Spleen (tissue), 3 donors: ENCODE measurements at regions not wholly inside any gene's neighbourhood (a gene's known extent, or its start where the extent isn't known, plus 50 kb on each side); places are given as distances from the start of the nearest gene placed in this dataset.
"Not testable (repeated sequence)": the region's sequence is repeated elsewhere in the genome, so short reads cannot be mapped to it uniquely, and the experiment has no call there.

Experiments
- POLR2A ChIP-seq, 3 donors: fragments of 450-650 bp; IDR thresholded peaks; one replicate each; pipeline ENCODE4 v1.5.1; 2017; ENCODE audit warnings: antibody characterized with exemption in 3 of 3, mild to moderate bottlenecking in 1 of 3
- POLR2AphosphoS5 ChIP-seq, 3 donors: sonication (generic); formaldehyde crosslinking; IDR thresholded peaks; one replicate each; pipeline ENCODE4 v1.5.1; 2017; ENCODE audit warnings: antibody characterized with exemption in 3 of 3

- not testable (repeated sequence) for TF ChIP-seq POLR2AphosphoS5, POLR2A (IDR thresholded peaks at IDR 0.05)
These were observed 171.0 kb upstream of the PDE4B start for GRCh38 chr1:65621721-65622120.
